ENCODE measurements at regions not wholly inside any gene's neighbourhood (a gene's known extent, or its start where the extent isn't known, plus 50 kb on each side); places are given as distances from the start of the nearest gene placed in this dataset.

DNA sequence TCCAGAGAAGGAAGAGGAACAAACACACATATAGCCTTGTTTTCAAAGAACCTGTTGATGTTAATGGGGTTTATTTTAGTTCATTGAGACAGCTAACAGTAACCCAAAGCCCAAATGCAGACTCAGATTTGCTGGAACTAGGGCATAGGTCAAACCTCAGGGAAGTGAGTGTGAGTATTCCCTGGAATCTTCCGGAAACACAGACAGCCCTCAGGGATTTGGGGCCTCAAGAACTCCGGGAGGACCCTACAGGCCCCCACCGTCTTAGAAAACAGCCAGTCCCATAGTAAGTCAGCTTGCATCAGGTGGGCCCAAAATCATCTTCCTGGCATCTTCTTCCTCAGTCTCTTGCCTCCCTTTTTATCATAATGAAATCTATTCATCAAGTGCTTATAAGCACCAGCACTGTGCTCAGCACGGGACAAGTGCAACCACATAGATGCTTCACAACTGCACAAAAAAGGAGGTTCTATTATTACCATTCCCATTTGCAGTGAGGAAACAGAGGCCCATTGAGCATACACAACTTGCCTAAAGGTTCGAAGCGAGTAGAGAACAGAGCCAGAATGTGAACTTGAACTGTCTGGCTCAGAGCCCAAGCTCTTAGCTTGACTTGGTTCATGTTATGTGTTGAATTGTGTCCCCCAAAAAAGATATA is 50.2 kb upstream of the BCL11A start:
- DNase-seq, result no peak

DNA sequence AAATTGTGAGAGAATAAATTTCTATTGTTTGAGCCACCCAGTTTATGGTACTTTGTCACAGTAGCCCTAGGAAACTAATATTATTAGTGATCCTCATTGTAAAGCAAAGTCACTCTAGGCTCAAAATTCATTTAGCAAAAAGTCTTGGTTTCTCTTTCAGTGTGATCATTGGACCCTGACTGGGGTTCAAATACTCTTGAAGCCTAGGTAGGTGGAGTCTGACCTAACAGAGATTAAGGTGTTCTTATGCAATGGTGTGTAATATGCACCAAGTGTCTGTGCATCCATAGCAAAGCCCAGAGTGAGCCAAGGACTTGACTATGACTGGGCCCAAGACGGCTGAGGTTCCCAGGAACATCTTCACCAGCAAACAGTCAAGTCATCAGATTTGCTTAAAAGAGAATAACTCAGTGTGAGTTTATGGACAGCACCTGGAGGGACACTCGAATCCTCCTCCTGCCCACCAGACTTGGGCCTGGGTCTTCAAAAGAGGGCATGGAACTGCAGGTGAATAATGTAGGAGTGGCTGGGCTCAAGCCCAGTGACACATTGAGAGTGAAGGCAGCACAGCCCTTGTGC is 51.1 kb upstream of the BCL11A start:
- no peak for DNase-seq

DNA sequence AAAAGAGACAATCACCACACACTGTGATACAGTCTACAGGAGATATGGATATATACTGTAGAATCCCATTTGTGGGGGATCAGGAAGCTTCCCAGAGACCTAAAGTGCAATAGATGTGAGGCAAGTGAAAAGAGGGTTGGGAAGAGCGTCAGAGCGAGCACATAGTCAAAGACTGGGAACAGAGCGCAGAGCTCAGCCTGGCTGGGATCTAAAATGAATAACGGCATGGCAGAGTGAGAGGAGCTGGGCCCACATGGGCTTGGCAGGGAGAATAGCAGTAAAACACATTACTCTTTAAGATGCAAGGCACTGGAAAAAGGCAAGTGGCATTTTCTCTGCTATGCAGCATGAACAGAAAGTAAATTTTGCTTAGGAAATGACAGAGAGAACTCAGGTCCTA is 52.4 kb upstream of the BCL11A start:
- DNase-seq, result no peak

DNA sequence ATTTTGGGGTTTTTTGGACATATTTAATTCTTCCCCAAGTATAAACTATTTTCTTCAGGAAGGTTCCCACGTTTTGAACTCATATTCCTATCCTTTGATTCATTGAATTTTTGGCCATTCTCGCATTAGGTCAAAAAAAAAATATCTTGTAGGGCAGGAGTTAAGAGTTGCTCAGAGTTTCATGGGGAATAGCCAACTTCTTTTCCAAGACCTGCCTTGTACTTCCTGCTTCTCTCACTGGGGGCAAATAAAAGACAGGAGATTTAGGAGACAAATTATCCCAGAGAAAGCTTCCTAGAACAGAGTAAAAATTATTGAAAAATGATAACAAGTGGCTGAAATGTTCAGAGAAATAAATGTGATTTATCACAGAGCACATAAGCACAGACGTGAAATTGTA is 55.2 kb upstream of the BCL11A start:
- DNase-seq, result no peak

DNA sequence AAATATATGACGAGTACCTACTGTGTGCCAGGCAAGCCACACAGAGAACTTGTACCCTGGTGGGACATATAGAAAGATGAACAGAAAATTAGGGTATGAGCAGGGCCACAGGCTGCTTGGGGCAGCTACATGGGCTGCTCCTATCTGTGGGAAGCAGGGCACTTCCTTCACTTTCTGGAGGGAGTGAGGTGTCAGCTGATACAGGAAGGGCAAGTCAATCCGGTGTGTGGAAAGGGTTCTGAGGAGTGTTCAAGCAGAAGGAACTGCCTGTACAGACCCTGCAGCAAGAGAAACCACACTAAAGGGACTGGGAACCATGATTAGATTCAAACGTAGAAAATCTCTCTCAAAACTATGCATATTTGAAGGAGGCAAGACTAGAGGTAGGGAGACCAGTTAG is 58.6 kb upstream of the BCL11A start:
- DNase-seq, result no peak

DNA sequence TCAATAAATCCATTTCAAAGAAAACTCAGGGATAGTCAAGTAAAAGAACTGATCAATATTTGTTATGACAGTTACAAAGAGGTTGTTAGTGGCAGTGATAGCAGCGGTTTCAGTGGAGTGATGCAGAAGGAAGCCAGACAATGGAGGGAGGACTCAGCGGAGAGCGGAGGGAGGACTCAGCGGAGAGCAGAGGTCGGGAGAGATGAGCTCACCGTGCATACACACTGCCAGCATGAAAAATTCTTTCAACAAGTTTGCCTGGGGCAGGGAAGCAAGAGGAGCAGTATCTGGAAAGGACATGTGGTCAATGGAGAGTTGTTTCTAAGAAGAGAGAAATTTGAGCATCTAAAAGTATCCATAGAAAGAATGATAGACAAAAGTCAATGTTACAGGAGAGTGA is 60.9 kb upstream of the BCL11A start:
- DNase-seq, result no peak

DNA sequence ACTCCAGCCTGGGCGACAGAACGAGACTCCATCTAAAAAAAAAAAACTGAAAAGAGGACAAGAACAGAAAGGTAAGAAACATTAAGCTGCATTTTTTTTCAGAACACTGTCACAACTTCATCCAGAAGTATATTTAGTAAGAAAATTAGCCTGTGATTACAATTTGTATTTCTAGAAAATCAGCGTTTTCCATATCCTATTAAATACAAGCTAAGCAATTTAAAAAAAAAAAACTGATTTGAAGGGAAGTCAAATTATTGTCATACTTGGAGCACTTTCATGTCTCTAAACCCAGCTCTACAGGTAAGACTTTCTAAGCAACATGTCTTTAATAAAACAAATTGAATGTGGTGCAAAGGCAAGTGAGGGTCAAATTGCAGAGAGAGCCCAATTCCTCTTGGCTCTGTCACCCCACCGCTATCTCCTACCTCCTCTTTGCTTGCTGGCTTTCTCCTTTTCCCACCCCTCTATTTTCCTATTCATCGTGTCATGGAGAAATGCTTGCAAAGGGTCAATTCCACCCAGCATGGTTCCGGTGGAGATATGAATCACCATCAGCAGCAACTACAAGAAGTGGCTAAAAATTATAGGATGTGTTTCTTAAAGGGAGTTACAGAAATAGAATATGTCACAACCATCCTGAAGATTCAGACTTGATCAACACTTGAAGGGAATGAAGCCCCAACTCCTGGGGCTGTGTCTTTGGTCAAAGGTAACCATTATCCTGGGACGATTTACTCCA is 68.4 kb upstream of the BCL11A start:
- no peak for DNase-seq

DNA sequence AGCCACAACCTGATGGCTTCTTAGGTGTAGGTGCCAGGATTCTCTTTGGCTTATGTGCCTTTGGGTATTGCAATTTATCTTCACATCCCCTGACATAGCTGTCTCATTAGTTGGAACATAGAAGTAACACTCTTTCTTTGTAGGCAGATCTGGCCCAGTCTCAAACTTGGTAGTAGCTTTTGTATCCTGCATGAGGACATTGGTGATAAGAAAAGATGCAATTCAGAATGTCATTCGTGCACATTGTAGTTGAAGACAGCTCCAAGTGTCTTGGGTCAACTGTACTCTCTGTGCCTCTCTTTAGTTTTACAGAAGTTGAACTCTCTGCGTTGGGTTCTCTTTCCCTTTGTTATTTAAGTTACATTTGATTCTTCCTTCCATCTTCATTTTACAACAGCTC is 69.6 kb upstream of the BCL11A start:
- DNase-seq, result no peak

DNA sequence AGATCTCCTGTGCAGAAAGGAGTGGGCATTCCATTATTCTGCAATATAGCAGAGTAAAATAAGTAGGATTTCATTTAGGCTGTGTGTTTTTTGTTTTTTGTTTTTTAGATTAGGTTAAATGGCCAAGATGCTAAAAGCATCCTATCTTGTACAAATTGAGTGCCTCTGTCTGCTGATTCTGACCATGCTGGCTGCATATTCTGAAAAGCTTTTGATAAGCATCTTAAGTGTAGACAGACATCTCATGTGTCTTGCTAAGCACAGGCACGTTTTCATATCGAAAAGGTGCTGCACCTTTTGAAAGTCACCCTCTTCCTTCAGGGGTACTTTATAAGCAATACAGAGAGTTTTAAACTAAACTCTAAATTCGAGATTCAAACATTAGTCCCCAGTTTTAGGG is 74.0 kb upstream of the BCL11A start:
- DNase-seq, result no peak

DNA sequence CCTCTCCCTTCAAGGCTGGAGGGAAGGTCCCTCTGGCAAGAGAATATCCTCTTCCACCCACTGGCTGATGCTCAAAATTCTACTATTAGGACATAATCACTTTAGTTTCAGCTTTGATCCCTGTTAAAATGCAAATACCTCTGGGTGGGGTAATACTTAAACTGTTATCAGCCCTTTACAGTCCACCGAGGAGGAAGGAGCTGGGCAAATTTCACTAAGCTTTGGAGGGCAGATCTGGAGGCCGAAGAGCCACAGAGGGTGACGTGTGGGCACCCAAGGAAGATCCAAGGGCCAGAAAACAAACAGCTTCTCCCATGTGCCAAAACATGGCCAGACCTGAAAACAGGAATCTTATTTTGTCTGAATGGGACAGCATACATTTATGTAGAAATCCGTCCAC is 74.6 kb upstream of the BCL11A start:
- DNase-seq, result no peak

DNA sequence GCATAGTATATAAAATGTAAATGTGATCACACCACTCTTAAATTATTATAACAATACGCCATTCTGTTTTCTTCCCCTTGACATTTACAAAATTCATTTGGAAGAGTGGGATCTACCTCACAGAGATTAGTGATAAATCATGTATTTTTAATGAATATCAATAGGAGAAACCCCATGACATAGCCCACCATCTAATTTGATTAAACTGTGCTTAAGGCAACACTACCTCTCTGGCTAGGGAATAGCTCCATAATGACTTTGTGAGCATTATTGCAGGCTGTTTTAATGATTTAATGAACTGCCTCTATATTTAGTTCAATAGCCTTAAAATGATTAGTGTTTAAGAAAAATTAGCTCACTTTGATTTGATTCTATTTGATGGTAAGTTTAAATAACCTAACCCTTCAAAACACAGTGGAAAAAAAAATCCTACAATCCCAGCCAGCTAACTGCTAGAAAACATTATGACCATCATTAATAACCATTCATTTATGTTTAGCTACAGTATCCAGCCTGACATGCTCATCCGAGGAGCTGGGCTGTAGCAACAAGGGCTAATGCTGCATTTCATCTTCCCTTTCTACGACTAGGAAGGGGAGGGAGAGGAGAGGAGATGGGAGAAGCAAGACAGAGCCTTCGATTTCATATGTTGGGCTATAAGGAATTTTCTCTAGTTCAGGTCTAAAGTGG is 75.3 kb upstream of the BCL11A start:
- no peak for DNase-seq

DNA sequence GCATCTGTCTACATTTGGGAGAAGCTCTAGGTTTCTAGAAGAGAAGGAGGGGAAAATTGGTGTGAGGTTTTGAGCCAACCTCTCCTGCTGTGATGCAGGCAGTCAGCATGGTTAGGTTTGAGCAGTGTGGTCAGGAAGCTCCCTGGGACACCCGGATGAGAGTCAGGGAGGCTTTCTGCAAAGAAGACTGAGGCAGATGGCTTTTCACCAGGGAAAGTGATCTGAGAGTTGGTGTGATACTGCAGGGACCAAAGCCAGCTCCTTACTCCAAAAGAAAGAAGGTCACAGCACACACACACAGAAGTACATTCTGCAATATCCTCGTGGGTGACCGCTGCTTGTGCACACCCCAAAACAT is 75.8 kb upstream of the BCL11A start:
- DNase-seq, result no peak

DNA sequence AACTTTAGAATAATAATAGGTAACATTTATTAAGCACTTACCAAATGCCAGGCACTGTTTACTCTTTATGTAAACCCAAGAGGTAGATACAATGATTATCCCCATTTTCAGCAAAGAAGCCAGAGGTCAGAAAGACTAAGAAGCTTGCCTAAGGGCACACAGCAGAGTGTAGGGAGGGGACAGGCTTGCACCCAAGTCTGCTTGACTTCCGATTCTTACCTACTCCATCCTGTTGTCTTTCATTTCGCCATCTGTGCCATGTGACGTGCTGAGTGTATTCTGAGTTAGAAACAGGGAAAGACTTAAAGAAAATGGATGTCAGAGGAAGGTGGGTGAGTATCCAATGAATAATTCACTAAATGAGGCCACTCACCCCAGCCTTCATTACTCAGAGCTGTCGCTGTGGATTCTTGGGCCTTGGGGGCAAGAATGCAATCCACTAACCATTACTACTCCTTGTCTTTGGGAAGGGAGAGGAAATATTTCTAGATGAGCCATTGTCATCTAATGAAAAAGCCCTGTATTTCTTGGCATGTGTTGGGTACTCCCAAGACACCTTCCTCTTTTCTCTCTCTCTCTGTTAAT is 76.4 kb upstream of the BCL11A start:
- no peak for DNase-seq

DNA sequence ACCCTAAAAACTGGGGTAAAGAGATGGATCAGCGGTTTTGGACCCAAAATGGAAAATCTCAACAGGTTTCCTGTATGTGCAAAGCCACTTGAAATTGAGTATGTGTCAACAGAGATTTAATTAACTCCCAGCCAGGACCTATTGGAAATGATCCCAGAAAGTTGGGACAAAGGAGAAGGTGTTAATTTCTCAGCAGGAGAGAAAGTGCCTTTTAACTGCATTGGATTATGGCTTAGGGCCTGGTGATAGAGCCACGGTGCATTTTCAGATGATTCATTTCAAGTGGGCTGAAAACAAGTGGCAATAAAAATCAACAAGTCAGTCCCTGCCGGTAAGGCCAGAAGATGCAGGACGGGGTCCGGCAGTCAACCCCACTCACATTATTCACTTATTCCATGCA is 80.2 kb upstream of the BCL11A start:
- no peak for DNase-seq

DNA sequence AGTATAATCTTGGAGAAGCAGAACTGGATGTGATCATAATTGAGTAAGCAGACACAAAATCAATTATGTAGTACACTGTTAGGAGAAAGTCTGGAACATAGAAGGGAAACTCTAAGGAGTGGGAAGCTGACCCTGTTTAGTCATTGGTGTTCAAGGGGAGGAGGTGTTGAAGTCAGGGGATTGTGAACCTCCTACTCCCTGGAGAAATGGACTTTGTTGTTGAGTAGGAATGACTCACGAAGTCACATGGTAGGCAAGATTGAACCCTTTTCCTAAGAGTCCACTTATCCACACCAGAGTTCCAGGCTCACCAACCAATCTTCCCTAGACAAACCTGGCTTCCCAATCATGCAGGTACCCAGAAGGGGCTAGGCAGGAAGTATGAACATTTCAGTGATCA is 81.0 kb upstream of the BCL11A start:
- DNase-seq, result no peak

DNA sequence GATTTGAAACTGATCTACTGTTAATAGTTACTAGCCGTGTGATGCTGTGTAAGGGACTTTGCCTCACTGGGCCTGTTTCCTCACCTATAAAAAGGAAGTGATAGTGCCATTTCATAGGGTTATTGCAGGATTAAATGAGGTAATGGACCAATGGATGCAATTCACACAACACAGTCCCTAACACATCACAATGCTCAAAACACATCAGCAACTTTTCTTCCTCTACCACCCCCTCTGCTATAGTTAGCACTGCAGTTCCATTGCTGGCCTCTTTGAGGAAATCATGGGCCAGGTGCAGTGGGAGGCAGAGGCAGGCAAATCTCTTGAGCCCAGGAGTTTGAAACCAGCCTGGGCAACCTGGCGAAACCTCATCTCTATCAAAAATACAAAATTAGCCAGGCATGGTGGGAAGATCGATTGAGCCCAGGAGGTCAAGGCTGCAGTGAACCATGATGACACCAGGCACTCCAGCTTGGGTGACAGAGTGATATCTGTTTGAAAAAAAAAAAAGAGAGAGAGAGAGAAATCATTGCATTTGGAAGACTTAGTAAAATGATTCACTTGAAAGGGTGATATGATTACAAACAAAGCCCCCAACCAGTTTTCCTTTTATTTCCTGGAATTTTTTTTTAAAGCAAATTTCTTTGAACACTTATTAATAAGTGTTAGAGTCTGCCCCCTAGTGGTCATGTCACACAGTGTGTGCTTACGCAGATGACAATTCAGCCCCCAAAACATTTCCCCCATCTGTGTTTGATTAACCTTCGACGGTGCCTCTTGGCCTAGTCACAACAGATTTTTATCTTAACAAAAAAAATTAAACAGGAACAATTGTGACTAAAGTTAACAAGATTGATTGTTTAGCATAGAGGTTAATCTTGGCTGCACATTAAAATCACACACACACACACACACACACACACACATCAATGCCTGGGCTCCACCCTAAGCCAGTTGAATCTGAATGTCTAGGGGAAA is 88.6 kb upstream of the BCL11A start:
- DNase-seq, result no peak

DNA sequence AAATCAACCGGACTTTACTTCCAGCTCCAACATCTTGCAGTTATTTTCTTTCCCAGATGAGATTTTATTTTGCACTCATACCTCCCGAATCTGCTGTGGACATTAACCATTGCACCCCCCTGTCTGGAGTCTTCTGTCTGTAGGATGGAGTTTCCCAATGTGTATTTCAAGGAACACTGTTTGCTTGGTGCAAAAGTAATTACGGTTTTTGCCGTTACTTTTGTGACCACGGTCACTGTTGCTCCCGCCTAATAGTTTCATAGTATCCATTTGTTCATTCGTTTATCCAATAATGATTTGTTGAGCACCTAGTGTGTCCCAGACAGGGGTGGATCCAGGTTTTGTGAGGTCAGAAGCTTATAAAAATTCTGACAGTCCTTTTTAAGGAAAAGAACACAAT is 90.3 kb upstream of the BCL11A start:
- no peak for DNase-seq

DNA sequence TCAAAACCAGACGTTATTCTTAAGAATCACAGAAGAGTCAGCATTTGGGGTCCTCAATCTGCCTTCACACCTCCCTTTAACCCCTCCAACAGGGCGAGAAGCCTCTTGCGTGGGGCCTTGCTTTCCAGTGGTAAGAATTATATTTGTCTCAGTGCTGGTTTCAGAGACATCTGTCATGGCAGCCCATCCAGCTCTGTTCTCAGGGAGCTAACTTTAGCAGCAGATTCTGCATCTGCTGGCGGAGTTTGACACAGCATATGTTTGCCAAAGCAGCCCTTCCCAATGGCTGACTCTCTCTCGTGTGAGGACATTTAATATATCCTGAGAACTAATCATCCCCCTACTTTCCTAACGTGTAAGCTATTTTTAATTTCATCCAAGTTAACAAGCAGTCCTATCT is 91.5 kb upstream of the BCL11A start:
- DNase-seq, result no peak

DNA sequence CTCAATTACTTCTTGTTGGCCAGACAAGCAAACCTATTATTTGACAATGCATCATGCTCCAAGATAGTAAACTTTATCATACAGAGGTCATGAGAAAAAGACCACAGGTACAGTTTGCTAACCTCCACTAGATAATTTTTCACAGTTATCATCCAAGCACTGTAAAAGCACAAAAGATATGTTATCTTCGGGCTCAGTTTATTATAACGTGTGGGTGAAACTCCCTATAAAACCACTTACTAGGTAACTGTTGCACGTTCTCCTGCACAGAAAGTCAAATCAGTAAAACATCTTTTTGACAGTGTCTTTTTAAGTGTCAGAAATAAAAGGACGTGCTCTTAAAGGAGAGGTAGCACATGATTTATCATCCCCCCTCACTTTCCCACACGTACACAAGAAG is 94.7 kb upstream of the BCL11A start:
- no peak for DNase-seq

DNA sequence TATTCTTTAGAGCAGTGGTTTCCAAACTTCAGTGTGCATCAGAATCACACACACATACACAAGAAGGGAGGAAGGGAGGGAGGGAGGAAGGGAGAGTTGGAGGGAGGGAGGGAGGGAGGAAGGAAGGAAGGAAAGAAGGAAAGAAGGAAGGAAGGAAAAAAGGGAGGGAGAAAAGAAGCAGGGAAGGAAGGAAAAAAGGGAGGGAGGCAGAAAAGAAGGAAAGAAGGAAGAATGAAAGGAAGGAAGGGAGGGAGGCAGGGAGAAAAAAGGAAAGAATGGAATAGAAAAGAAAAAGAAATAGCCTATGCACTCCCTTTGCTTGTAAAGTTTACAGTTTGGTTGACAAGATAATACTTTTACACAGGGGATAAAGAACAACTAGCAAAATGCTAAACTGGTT is 96.3 kb upstream of the BCL11A start:
- no peak for DNase-seq

DNA sequence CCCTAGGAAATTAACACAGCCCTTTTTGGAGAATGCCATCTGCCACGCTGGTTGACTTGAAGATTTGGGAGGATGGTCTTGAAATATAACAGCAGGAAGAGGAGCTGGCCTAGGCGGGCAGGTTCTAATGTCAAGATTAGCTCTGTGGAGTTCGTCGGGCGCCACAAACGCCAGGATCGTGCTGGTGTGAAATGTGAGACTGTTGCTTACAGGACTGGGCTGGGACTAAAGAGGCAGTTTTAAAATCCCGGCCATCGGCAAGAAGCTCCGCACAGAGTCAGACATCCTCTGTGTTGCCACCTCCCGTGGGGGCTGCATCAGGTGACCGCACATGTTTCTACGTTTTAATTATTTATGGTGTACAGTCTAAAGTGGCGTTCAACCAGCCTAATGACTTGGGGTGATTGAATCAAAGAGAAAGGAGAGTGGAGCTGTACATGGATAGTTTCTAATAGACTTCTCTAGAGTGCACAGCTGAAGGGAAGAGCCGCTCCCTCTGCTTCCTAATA is 99.4 kb upstream of the BCL11A start:
- no peak for DNase-seq

DNA sequence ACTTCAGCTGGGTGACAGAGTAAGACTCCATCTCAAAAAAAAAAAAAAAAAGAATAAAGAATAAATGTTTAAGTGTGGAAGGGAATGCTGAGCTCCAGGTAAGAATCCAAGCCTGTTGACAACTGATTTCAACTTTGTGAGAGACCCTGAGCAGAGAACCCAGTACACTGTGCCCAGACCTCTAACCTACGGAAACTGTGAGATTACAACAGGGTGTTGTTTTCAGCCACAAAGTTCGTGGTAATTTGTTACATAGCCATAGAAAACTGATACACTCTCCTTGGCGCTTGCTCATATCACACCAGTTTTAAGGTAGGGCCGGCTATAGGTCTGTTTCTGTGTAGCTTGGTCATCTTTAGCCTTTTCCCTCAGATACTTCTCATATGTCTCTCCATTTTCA is 98.4 kb upstream of the PAPOLG start:
- no peak for DNase-seq
